ENCODE measurements at regions not wholly inside any gene's neighbourhood (a gene's known extent, or its start where the extent isn't known, plus 50 kb on each side); places are given as distances from the start of the nearest gene placed in this dataset.
"Not testable (repeated sequence)": the region's sequence is repeated elsewhere in the genome, so short reads cannot be mapped to it uniquely, and the experiment has no call there.

DNA sequence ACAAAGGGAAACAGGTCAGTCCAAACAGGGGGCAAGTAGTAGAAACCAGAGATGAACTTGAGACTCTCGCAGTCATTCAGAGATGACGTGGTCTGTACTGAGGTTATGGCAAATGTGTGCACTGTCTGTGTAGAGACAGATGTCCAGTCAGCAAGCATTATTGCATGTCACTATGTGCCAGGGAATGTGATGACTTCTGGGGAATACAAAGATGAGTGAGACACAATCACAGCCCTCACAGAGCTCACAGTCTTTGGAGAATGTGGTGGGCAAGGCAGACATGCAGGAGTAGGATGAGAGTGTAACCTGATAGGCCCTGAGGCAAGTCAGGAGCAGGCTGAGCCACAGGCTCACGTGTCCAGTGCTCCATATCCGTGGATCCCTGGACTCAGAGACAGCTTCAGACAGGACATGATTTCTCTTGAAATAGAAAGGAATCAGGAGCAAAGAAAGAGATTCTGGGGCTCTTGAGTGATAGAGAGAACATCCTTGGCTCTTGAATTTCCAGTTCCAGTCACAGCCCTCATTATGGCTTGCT is 550.7 kb downstream of the ETS1 start:
- FAIRE-seq (no peak), DNase-seq (ENCODE audit: low read depth) (no peak)
- no peaks in the 10 kb centered on the region for H3K79me2 ChIP-seq (ENCODE audit: insufficient read depth, low read length)
- Mint-ChIP-seq H3K27ac (ENCODE audit: unreplicated experiment) (no peak overlapping the region), H3K4me3 (ENCODE audit: unreplicated experiment) (no peak overlapping the region), H3K9me3 (ENCODE audit: unreplicated experiment) (no peaks in the 10 kb centered on the region), H3K36me3 (ENCODE audit: low read depth, unreplicated experiment) (no peaks in the 10 kb centered on the region), H3K4me1 (ENCODE audit: low read depth, unreplicated experiment) (peaks cover 2% of the 10 kb centered on the region), H3K27me3 (ENCODE audit: low read depth, unreplicated experiment) (no peaks in the 10 kb centered on the region)
- no peak overlapping the region for H3K4me3 ChIP-seq (ENCODE audit: insufficient read depth, low read depth, low read length)
- H3K9ac ChIP-seq (ENCODE audit: low read length) = no peak overlapping the region
- H3K27ac ChIP-seq (ENCODE audit: low read depth, low read length) = no peak overlapping the region
- H2AFZ ChIP-seq (ENCODE audit: low read depth, low read length) = no peak overlapping the region
- peaks cover 16% of the 10 kb centered on the region for H3K4me1 ChIP-seq (ENCODE audit: insufficient read depth, low read length)
- no peaks in the 10 kb centered on the region for H3K36me3 ChIP-seq (ENCODE audit: insufficient read depth, low read length)
- no peaks in the 10 kb centered on the region for H4K20me1 ChIP-seq (ENCODE audit: insufficient read depth, low read length)
- H3K27me3 ChIP-seq (ENCODE audit: insufficient read depth, low read length) = no peaks in the 10 kb centered on the region
- peaks cover 3% of the 10 kb centered on the region for H3K9me3 ChIP-seq (ENCODE audit: insufficient read depth, low read depth, low read length)
- H3K4me2 ChIP-seq (ENCODE audit: low read length) = no peak overlapping the region
- TF ChIP-seq, protein P1, sequence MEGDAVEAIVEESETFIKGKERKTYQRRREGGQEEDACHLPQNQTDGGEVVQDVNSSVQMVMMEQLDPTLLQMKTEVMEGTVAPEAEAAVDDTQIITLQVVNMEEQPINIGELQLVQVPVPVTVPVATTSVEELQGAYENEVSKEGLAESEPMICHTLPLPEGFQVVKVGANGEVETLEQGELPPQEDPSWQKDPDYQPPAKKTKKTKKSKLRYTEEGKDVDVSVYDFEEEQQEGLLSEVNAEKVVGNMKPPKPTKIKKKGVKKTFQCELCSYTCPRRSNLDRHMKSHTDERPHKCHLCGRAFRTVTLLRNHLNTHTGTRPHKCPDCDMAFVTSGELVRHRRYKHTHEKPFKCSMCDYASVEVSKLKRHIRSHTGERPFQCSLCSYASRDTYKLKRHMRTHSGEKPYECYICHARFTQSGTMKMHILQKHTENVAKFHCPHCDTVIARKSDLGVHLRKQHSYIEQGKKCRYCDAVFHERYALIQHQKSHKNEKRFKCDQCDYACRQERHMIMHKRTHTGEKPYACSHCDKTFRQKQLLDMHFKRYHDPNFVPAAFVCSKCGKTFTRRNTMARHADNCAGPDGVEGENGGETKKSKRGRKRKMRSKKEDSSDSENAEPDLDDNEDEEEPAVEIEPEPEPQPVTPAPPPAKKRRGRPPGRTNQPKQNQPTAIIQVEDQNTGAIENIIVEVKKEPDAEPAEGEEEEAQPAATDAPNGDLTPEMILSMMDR (IDR thresholded peaks at IDR 0.05; ENCODE audit: insufficient read depth, low read depth, low read length) = no peak
- no peak for TF ChIP-seq EZH2 (IDR thresholded peaks at IDR 0.05; ENCODE audit: insufficient read depth, low read length)

DNA sequence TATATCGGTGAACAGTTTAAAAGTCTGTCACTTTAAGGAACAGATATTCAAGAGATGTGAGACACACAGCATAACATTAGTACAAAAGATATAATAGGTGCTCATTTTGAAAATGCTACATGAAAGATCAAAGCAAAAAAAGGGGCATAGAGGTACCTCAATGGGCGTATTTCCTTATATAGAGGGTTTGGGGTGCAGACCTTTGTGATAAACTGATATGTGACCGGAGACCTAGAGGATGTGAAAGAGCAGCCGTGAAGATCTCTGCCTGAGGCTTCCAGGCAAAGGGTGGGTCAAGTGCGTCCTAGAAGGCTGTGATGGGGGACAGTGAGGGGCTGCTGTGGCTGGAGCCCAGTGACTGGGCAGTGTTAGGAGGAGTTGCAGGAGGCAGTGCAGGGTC is 551.4 kb downstream of the ETS1 start:
- H3K9me3 ChIP-seq (ENCODE audit: insufficient read depth, low read depth, low read length) = peaks cover 3% of the 10 kb centered on the region
- Mint-ChIP-seq H3K27ac (ENCODE audit: unreplicated experiment) (no peak overlapping the region), H3K4me1 (ENCODE audit: low read depth, unreplicated experiment) (peaks cover 2% of the 10 kb centered on the region), H3K9me3 (ENCODE audit: unreplicated experiment) (no peaks in the 10 kb centered on the region), H3K27me3 (ENCODE audit: low read depth, unreplicated experiment) (no peaks in the 10 kb centered on the region), H3K4me3 (ENCODE audit: unreplicated experiment) (no peak overlapping the region), H3K36me3 (ENCODE audit: low read depth, unreplicated experiment) (no peaks in the 10 kb centered on the region)
- H3K79me2 ChIP-seq (ENCODE audit: insufficient read depth, low read length) = no peaks in the 10 kb centered on the region
- H3K4me1 ChIP-seq (ENCODE audit: insufficient read depth, low read length) = peaks cover 16% of the 10 kb centered on the region
- H3K36me3 ChIP-seq (ENCODE audit: insufficient read depth, low read length) = no peaks in the 10 kb centered on the region
- H3K4me3 ChIP-seq (ENCODE audit: insufficient read depth, low read depth, low read length) = no peak overlapping the region
- no peak for DNase-seq (ENCODE audit: low read depth)
- H3K27me3 ChIP-seq (ENCODE audit: insufficient read depth, low read length) = no peaks in the 10 kb centered on the region
- no peaks in the 10 kb centered on the region for H4K20me1 ChIP-seq (ENCODE audit: insufficient read depth, low read length)
- TF ChIP-seq EZH2 (IDR thresholded peaks at IDR 0.05; ENCODE audit: insufficient read depth, low read length) = no peak
- TF ChIP-seq, protein P1 (IDR thresholded peaks at IDR 0.05; ENCODE audit: insufficient read depth, low read depth, low read length) = no peak
- H3K4me2 ChIP-seq (ENCODE audit: low read length) = no peak overlapping the region
- H3K9ac ChIP-seq (ENCODE audit: low read length) = no peak overlapping the region
- no peak overlapping the region for H2AFZ ChIP-seq (ENCODE audit: low read depth, low read length)
- no peak overlapping the region for H3K27ac ChIP-seq (ENCODE audit: low read depth, low read length)
- FAIRE-seq = no peak

DNA sequence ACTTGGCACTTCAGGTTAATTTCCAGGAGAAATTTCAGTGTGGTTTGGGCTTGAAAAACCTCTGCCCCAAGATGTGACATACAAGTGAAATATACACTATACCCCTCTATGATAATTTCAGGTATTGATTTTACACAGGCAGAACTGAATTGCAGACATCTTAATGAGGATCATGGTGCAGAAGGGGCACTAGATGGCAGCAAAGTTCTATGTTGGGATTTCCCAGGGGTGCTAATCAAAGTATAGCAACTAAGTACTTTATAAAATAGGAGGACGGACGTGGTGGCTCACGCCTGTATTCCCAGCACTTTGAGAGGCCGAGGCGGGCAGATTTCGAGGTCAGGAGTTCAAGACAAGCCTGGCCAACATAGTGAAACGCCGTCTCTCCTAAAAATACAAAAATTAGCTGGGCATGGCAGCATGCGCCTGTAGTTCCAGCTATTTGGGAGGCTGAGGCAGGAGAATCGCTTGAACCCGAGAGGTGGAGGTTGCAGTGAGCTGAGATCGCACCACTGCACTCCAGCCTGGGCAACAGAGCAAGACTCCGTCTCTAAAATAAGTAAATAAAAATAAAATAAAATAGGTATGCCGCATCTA is 555.7 kb downstream of the ETS1 start:
- DNase-seq (ENCODE audit: low read depth) (peak; percentile 49), FAIRE-seq (peak; percentile 20)

More for the DNA sequence above, 555.7 kb downstream of the ETS1 start:
- not testable (repeated sequence) for H3K4me2 ChIP-seq (ENCODE audit: low read length); H3K4me3 ChIP-seq (ENCODE audit: insufficient read depth, low read depth, low read length); H3K9ac ChIP-seq (ENCODE audit: low read length); H4K20me1 ChIP-seq (ENCODE audit: insufficient read depth, low read length); H3K36me3 ChIP-seq (ENCODE audit: insufficient read depth, low read length); H3K9me3 ChIP-seq (ENCODE audit: insufficient read depth, low read depth, low read length); H3K36me3 Mint-ChIP-seq (ENCODE audit: low read depth, unreplicated experiment); H3K27ac ChIP-seq (ENCODE audit: low read depth, low read length); H3K4me1 ChIP-seq (ENCODE audit: insufficient read depth, low read length); H3K79me2 ChIP-seq (ENCODE audit: insufficient read depth, low read length); H3K27me3 Mint-ChIP-seq (ENCODE audit: low read depth, unreplicated experiment); H2AFZ ChIP-seq (ENCODE audit: low read depth, low read length); H3K27me3 ChIP-seq (ENCODE audit: insufficient read depth, low read length); H3K9me3 Mint-ChIP-seq (ENCODE audit: unreplicated experiment); H3K27ac Mint-ChIP-seq (ENCODE audit: unreplicated experiment); H3K4me3 Mint-ChIP-seq (ENCODE audit: unreplicated experiment)
- TF ChIP-seq, protein P1 (IDR thresholded peaks at IDR 0.05; ENCODE audit: insufficient read depth, low read depth, low read length) = peak; percentile 88
- H3K4me1 Mint-ChIP-seq (ENCODE audit: low read depth, unreplicated experiment) = peaks cover 13% of the 10 kb centered on the region

Data from astrocyte (in vitro differentiated cells and primary cell).